SK-N-SH treated with all-trans-retinoic acid at 6 μM for 48 hours (cell line): ENCODE measurements at regions not wholly inside any gene's neighbourhood (a gene's known extent, or its start where the extent isn't known, plus 50 kb on each side); places are given as distances from the start of the nearest gene placed in this dataset.

Experiments used
- ARNTL ChIP-seq: fragments of 450-650 bp; formaldehyde crosslinking; IDR thresholded peaks from 2 replicates; pipeline ENCODE4 v1.5.0; 2020; ENCODE audit warnings: low read depth, mild to moderate bottlenecking, moderate library complexity, borderline replicate concordance
- BACH2 ChIP-seq: fragments of 250-450 bp; sonication (Bioruptor Pico); IDR thresholded peaks from 2 replicates; pipeline ENCODE4 v1.9.0; 2021; ENCODE audit warnings: mild to moderate bottlenecking, borderline replicate concordance
- ISL1 ChIP-seq: fragments of 250-450 bp; sonication (Bioruptor Pico); IDR thresholded peaks from 2 replicates; pipeline ENCODE4 v2.1.2; 2022; ENCODE audit warnings: mild to moderate bottlenecking, moderate library complexity
- OSR1 ChIP-seq: fragments of 250-450 bp; sonication (Bioruptor Pico); IDR thresholded peaks from 2 replicates; pipeline ENCODE4 v1.8.0; 2022; ENCODE audit warnings: moderate library complexity, mild to moderate bottlenecking, inconsistent platforms
- PATZ1 ChIP-seq: fragments of 250-450 bp; sonication (Bioruptor Pico); IDR thresholded peaks from 2 replicates; pipeline ENCODE4 v1.8.0; 2020; ENCODE audit warnings: mild to moderate bottlenecking, moderate library complexity, borderline replicate concordance
- SNAI2 ChIP-seq: fragments of 250-450 bp; sonication (Bioruptor Pico); IDR thresholded peaks from 2 replicates; pipeline ENCODE4 v1.5.0; 2020; ENCODE audit warnings: mild to moderate bottlenecking, moderate library complexity
- TCF4 ChIP-seq: fragments of 250-450 bp; sonication (Bioruptor Pico); IDR thresholded peaks from 2 replicates; pipeline ENCODE4 v1.8.0; 2021; ENCODE audit warnings: mild to moderate bottlenecking, moderate library complexity, borderline replicate concordance
- ZC3H10 ChIP-seq: fragments of 250-450 bp; sonication (Bioruptor Pico); IDR thresholded peaks from 2 replicates; pipeline ENCODE4 v1.5.1; 2021; ENCODE audit warnings: mild to moderate bottlenecking, moderate library complexity
- ZFP3 ChIP-seq: fragments of 250-450 bp; sonication (Bioruptor Pico); IDR thresholded peaks from 2 replicates; pipeline ENCODE4 v1.5.0; 2020; ENCODE audit warnings: mild to moderate bottlenecking, moderate library complexity
- ZFP30 ChIP-seq: fragments of 450-650 bp; formaldehyde crosslinking; IDR thresholded peaks from 2 replicates; pipeline ENCODE4 v1.5.0; 2022; ENCODE audit warnings: mild to moderate bottlenecking, moderate library complexity
- ZNF8 ChIP-seq: fragments of 450-650 bp; formaldehyde crosslinking; IDR thresholded peaks from 2 replicates; pipeline ENCODE4 v1.5.0; 2020; ENCODE audit warnings: mild to moderate bottlenecking, moderate library complexity

- TF ChIP-seq ISL1, result no peak
- no peak for TF ChIP-seq BACH2 (CRISPR knock-in tag)
- TF ChIP-seq TCF4 (CRISPR knock-in tag), result no peak
- no peak for TF ChIP-seq PATZ1
- no peak for TF ChIP-seq ARNTL (CRISPR knock-in tag)
- TF ChIP-seq SNAI2, result no peak
- no peak for TF ChIP-seq ZNF8 (CRISPR knock-in tag)
- no peak for TF ChIP-seq ZC3H10 (CRISPR knock-in tag)
- TF ChIP-seq OSR1 (CRISPR knock-in tag), result no peak
- TF ChIP-seq ZFP3 (CRISPR knock-in tag), result no peak
- no peak for TF ChIP-seq ZFP30
Observed at GRCh38 chr5:118440496-118440895, 547.9 kb downstream of the DTWD2 start.
